ENCODE measurements at regions not wholly inside any gene's neighbourhood (a gene's known extent, or its start where the extent isn't known, plus 50 kb on each side); places are given as distances from the start of the nearest gene placed in this dataset.

GRCh38 chr10:62554632-62555199 lies 180.5 kb downstream of the ZNF365 start:
- DNase-seq = peak; percentile 58

GRCh38 chr10:62559481-62560200 lies 185.5 kb downstream of the ZNF365 start:
- no peak for DNase-seq

- DNase-seq = no peak
These were observed 186.1 kb downstream of the ZNF365 start for GRCh38 chr10:62560201-62560819.

- DNase-seq = no peak
These were observed 187.0 kb downstream of the ZNF365 start for GRCh38 chr10:62561151-62561550.

GRCh38 chr10:62562101-62562500 lies 187.9 kb downstream of the ZNF365 start:
- no peak for DNase-seq

- DNase-seq = no peak
These were observed 188.6 kb downstream of the ZNF365 start for GRCh38 chr10:62562795-62563194.

- no peak for DNase-seq
These were observed 199.8 kb downstream of the ZNF365 start for GRCh38 chr10:62573929-62574328.

- DNase-seq = no peak
These were observed 202.9 kb downstream of the ZNF365 start for GRCh38 chr10:62577076-62577475.

- no peak for DNase-seq
These were observed 203.6 kb downstream of the ZNF365 start for GRCh38 chr10:62577666-62578291.

- DNase-seq = no peak
These were observed 204.1 kb downstream of the ZNF365 start for GRCh38 chr10:62578301-62578700.

- no peak for DNase-seq
These were observed 204.7 kb downstream of the ZNF365 start for GRCh38 chr10:62578916-62579315.

- no peak for DNase-seq
These were observed 206.2 kb downstream of the ZNF365 start for GRCh38 chr10:62580396-62580795.

GRCh38 chr10:62581351-62581750 lies 207.2 kb downstream of the ZNF365 start:
- DNase-seq = no peak

GRCh38 chr10:62582101-62582705 lies 208.0 kb downstream of the ZNF365 start:
- DNase-seq = no peak

GRCh38 chr10:62582804-62583208 lies 208.6 kb downstream of the ZNF365 start:
- DNase-seq = no peak

- DNase-seq = peak; percentile 5
These were observed 209.9 kb downstream of the ZNF365 start for GRCh38 chr10:62583876-62584615.

GRCh38 chr10:62584731-62585130 lies 210.6 kb downstream of the ZNF365 start:
- no peak for DNase-seq

- DNase-seq = no peak
These were observed 211.1 kb downstream of the ZNF365 start for GRCh38 chr10:62585211-62585775.

GRCh38 chr10:62587011-62587410 lies 212.8 kb downstream of the ZNF365 start:
- DNase-seq = no peak

- no peak for DNase-seq
These were observed 213.9 kb downstream of the ZNF365 start for GRCh38 chr10:62588116-62588515.

GRCh38 chr10:62589689-62590088 lies 214.8 kb upstream of the ADO start:
- DNase-seq = no peak

GRCh38 chr10:62590306-62590705 lies 214.2 kb upstream of the ADO start:
- DNase-seq = no peak
